Liver (tissue), 3 donors: ENCODE measurements at regions not wholly inside any gene's neighbourhood (a gene's known extent, or its start where the extent isn't known, plus 50 kb on each side); places are given as distances from the start of the nearest gene placed in this dataset.

ENCODE experiments used
- ATF3 ChIP-seq: IDR thresholded peaks from 2 replicates; pipeline ENCODE4 v1.6.1; 2016; ENCODE audit warnings: antibody characterized with exemption
- EGR1 ChIP-seq, 2 donors: IDR thresholded peaks; 2 replicates each; pipeline ENCODE4 v1.6.1; 2016 to 2018; ENCODE audit warnings: antibody characterized with exemption in 2 of 2, low read depth in 2 of 2
- FOXA1 ChIP-seq: IDR thresholded peaks from 2 replicates; pipeline ENCODE4 v1.6.1; 2016; ENCODE audit warnings: antibody characterized with exemption
- GABPA ChIP-seq, 2 donors: IDR thresholded peaks in 1 of 2; conservative IDR thresholded peaks in 1 of 2; 2 replicates each; pipeline ENCODE4 v1.6.1; 2016; ENCODE audit warnings: antibody characterized with exemption in 2 of 2, mild to moderate bottlenecking in 1 of 2, moderate library complexity in 1 of 2
- HNF4G ChIP-seq: IDR thresholded peaks from 2 replicates; pipeline ENCODE4 v1.6.1; 2016; ENCODE audit warnings: antibody characterized with exemption
- RAD21 ChIP-seq, 2 donors: IDR thresholded peaks; 2 replicates each; pipeline ENCODE4 v1.6.1; 2016; ENCODE audit warnings: antibody characterized with exemption in 2 of 2, mild to moderate bottlenecking in 2 of 2
- TAF1 ChIP-seq: conservative IDR thresholded peaks from 2 replicates; pipeline ENCODE4 v1.6.1; 2016; ENCODE audit warnings: antibody characterized with exemption, mild to moderate bottlenecking
- YY1 ChIP-seq: IDR thresholded peaks from 2 replicates; pipeline ENCODE4 v1.6.1; 2016; ENCODE audit warnings: antibody characterized with exemption, mild to moderate bottlenecking
- TF ChIP-seq, protein P1 (sequence below): fragments of 150-350 bp; IDR thresholded peaks from 2 replicates; pipeline ENCODE4 v1.5.1; 2017; ENCODE audit warnings: improper control_type of control experiment, low read depth, low read length; ENCODE audit not compliant: missing input control
- TF ChIP-seq, protein P2 (sequence below): IDR thresholded peaks from 2 replicates; pipeline ENCODE4 v1.6.1; 2016; ENCODE audit warnings: antibody characterized with exemption
- TF ChIP-seq, protein P3 (sequence below): IDR thresholded peaks from 2 replicates; pipeline ENCODE4 v1.6.1; 2016; ENCODE audit warnings: antibody characterized with exemption, mild to moderate bottlenecking
- TF ChIP-seq, protein P4 (sequence below): IDR thresholded peaks from 2 replicates; pipeline ENCODE4 v1.6.1; 2016; ENCODE audit warnings: antibody characterized with exemption
- donor health status: healthy.
- donor health status: healthy.

- TF ChIP-seq, protein P1, sequence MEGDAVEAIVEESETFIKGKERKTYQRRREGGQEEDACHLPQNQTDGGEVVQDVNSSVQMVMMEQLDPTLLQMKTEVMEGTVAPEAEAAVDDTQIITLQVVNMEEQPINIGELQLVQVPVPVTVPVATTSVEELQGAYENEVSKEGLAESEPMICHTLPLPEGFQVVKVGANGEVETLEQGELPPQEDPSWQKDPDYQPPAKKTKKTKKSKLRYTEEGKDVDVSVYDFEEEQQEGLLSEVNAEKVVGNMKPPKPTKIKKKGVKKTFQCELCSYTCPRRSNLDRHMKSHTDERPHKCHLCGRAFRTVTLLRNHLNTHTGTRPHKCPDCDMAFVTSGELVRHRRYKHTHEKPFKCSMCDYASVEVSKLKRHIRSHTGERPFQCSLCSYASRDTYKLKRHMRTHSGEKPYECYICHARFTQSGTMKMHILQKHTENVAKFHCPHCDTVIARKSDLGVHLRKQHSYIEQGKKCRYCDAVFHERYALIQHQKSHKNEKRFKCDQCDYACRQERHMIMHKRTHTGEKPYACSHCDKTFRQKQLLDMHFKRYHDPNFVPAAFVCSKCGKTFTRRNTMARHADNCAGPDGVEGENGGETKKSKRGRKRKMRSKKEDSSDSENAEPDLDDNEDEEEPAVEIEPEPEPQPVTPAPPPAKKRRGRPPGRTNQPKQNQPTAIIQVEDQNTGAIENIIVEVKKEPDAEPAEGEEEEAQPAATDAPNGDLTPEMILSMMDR: no peak
- TF ChIP-seq RAD21 (IDR thresholded peaks at IDR 0.05): no peak
- TF ChIP-seq ATF3: no peak
- TF ChIP-seq FOXA1: no peak
- TF ChIP-seq, protein P2, sequence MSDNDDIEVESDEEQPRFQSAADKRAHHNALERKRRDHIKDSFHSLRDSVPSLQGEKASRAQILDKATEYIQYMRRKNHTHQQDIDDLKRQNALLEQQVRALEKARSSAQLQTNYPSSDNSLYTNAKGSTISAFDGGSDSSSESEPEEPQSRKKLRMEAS: no peak
- no peak for TF ChIP-seq EGR1 (IDR thresholded peaks at IDR 0.05; ENCODE audit: low read depth in 2 of 2)
- TF ChIP-seq, protein P3, sequence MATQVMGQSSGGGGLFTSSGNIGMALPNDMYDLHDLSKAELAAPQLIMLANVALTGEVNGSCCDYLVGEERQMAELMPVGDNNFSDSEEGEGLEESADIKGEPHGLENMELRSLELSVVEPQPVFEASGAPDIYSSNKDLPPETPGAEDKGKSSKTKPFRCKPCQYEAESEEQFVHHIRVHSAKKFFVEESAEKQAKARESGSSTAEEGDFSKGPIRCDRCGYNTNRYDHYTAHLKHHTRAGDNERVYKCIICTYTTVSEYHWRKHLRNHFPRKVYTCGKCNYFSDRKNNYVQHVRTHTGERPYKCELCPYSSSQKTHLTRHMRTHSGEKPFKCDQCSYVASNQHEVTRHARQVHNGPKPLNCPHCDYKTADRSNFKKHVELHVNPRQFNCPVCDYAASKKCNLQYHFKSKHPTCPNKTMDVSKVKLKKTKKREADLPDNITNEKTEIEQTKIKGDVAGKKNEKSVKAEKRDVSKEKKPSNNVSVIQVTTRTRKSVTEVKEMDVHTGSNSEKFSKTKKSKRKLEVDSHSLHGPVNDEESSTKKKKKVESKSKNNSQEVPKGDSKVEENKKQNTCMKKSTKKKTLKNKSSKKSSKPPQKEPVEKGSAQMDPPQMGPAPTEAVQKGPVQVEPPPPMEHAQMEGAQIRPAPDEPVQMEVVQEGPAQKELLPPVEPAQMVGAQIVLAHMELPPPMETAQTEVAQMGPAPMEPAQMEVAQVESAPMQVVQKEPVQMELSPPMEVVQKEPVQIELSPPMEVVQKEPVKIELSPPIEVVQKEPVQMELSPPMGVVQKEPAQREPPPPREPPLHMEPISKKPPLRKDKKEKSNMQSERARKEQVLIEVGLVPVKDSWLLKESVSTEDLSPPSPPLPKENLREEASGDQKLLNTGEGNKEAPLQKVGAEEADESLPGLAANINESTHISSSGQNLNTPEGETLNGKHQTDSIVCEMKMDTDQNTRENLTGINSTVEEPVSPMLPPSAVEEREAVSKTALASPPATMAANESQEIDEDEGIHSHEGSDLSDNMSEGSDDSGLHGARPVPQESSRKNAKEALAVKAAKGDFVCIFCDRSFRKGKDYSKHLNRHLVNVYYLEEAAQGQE: no peak
- TF ChIP-seq, protein P4, sequence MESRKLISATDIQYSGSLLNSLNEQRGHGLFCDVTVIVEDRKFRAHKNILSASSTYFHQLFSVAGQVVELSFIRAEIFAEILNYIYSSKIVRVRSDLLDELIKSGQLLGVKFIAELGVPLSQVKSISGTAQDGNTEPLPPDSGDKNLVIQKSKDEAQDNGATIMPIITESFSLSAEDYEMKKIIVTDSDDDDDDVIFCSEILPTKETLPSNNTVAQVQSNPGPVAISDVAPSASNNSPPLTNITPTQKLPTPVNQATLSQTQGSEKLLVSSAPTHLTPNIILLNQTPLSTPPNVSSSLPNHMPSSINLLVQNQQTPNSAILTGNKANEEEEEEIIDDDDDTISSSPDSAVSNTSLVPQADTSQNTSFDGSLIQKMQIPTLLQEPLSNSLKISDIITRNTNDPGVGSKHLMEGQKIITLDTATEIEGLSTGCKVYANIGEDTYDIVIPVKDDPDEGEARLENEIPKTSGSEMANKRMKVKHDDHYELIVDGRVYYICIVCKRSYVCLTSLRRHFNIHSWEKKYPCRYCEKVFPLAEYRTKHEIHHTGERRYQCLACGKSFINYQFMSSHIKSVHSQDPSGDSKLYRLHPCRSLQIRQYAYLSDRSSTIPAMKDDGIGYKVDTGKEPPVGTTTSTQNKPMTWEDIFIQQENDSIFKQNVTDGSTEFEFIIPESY: no peak
- no peak for TF ChIP-seq YY1
- TF ChIP-seq TAF1: no peak
- TF ChIP-seq HNF4G: no peak
- no peak for TF ChIP-seq GABPA (IDR thresholded peaks at IDR 0.05 in 1 of 2, conservative IDR thresholded peaks at IDR 0.05 in 1 of 2)
Measured at GRCh38 chr2:155600296-155600695, 732.2 kb downstream of the NR4A2 start.
